ENCODE measurements at regions not wholly inside any gene's neighbourhood (a gene's known extent, or its start where the extent isn't known, plus 50 kb on each side); places are given as distances from the start of the nearest gene placed in this dataset.

GRCh38 chr5:104237586-104237985, 675.0 kb upstream of the NUDT12 start:
- no peak for DNase-seq

- DNase-seq: no peak
These were observed 661.5 kb upstream of the NUDT12 start for GRCh38 chr5:104223885-104224773.

DNA sequence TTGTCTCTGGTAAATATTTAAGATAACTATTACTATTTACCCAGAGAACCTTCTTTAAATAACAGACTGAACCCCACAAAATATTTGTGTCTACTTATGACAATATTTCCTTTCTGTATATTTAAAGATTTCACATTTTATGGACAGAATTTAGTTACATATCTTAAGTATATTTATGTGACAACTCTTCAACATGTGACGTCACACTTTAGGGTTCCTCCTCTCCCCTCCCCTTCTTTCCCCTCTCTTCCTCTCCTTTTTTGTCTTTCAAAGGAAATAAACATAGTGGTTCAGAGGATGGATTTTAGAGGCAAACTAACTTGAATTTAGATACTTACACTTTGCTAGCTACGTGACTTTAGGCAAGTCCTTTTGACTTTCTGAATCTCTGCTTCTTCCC, 655.6 kb upstream of the NUDT12 start:
- DNase-seq: no peak

DNA sequence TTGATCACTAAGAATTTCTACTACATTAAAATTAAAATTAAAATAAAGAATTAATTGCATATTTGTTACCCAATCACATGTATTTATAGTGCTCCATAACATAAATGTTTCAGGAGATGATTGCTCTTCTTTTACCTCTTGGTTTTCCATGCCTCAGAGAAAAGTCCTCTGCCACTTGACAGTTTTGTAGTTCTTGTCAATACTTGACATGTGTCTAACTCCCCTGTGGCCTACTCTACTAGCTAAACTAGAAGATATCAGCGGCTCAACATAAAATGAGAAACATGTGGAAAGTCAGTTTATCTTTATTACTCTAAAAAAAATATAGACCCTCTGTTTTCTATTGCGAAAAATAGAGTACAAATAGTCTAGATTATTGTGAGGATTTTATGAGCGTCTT, 650.6 kb upstream of the NUDT12 start:
- DNase-seq: no peak

DNA sequence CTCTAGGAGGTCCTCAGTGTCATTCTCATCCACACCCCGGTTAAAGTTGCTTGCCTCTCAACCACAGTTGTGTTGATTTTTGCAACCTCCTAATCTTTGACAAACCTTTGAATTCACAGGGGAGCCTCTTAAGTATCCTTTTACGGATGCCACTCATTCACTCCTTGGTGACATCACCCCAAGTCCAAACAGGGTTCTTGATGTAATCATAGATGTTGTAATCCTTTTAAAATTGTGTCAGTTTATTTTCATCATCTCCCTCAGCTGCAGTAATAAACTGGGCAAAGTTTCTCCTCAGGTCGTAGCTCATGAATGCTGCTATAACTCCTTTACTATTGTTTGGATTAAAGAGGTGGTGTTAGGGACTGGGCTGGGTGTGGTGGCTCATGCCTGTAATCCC, 637.2 kb upstream of the NUDT12 start:
- DNase-seq: no peak

DNA sequence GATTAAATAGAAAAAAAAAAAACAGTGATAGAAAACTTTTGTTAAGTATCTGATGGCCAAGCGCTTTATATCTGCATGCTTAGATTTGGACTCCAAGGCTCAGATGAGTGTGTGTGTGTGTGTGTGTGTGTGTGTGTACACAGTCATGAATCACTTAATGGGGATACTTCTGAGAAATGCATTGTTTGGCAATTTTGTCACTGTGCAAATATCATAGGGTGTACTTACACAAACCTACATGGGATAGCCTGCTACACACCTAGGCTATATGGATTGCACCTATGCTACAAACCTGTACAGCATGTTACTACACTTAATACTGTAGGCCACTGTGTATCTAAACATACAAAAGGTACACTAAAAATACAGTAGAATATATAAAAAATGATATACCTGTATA, 635.6 kb upstream of the NUDT12 start:
- DNase-seq: no peak

- no peak for DNase-seq
These were observed 627.3 kb upstream of the NUDT12 start for GRCh38 chr5:104189909-104190308.

GRCh38 chr5:104189031-104189430, 626.4 kb upstream of the NUDT12 start:
- DNase-seq: no peak

DNA sequence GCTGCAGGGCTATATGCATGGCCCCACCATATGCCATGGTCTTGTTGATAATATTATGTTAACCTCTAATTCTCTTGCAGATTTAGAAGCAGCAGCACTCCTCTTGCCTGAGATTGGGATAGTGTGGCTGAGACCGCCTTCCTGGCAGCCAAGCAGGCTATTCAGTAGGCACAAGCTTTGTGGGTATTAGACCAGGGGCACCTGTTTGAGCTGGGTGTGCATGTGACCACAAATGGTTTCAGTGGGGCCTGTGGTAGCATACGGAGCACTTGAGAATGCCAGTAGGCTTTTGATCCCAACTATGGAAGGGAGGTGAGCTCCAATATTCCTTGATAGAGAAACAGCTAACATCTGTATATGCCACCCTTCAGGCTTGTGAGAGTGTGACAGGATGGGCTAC, 625.1 kb upstream of the NUDT12 start:
- DNase-seq: no peak

DNA sequence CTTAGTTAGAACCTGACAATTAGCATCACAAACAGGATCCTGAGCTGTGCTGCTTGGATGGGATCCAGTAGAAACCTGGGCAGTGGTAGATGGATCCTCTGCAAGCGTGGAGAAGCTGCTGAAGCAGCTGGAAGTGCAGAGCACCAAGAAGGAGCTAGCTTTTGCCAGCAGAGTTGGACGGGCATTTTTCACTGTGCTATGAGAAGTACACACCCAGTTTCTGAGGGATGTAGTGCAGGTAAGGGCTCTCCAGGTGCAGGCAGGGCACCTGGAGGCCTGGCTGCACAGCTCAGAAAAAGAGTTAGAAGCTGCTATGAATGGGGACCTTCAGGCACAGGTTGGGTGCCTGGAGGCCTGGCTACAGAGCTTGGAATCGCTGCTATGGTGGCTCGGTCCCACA, 623.9 kb upstream of the NUDT12 start:
- DNase-seq: no peak

DNA sequence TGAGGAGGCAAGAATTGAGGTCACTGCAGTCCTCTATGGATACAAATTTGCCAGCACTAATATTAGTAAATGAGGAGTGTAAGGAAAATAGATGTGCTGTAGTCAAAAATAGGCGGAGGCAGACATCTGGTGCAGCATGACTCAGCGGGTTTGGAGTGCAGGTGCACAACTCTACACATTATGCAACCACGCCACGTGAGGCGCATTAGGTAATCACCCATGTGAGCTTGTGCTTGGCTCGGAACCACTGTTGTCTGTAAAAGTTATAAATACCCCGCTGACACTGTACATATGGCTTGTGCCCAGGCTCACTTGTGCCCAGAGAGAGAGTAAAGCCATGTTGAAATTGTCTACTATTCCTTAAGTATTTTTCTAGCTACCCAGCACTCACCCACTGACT, 623.5 kb upstream of the NUDT12 start:
- no peak for DNase-seq

DNA sequence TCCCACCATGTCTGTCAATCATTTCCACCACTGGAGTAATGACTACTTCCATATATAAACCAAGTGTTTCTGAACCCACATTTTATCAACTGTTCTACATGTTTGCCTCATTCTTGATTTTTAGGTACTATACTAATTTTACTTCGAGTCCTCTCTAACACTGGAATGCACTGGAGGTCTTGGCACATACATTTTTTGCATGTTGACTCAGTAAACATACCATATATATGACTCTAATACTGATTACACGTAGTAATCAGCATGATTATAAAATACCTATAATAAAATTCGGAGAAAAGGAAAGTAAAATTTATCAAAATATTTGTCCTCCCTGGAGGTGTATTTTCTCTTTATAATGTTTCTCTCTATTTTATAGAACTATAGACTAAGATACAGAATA, 621.7 kb upstream of the NUDT12 start:
- no peak for DNase-seq

DNA sequence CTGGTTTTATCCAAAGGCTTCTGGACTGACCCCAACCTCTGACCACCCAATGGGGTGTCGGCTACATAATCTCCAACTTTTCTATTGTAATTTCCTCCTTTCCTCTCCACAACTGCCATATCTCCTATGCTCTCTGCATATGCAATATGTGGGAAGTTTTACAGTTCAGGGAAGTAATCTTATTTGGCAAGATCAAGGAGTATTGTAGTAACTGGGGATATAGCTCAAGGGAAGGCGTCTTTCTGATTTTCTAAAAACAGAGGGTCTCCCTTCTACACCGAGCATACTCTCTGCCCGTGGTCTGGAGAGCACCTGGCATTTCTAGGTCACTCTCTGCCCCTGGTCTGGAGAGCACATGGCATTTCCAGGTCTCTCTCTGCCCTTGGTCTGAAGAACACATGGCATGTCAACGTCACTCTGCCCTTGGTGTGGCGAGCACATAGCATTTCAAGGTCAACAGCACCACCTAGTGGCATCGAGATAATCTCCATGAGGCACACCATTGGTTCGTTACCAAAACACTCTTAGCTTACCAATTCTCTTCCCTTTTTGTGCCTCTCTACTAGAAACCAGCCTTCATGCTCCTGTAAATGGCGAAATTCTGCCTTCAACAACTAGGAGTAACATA, 616.4 kb upstream of the NUDT12 start:
- peak; percentile 13 for DNase-seq

- DNase-seq: no peak
These were observed 615.5 kb upstream of the NUDT12 start for GRCh38 chr5:104178066-104178465.

- DNase-seq: no peak
These were observed 615.1 kb upstream of the NUDT12 start for GRCh38 chr5:104177651-104178050.

DNA sequence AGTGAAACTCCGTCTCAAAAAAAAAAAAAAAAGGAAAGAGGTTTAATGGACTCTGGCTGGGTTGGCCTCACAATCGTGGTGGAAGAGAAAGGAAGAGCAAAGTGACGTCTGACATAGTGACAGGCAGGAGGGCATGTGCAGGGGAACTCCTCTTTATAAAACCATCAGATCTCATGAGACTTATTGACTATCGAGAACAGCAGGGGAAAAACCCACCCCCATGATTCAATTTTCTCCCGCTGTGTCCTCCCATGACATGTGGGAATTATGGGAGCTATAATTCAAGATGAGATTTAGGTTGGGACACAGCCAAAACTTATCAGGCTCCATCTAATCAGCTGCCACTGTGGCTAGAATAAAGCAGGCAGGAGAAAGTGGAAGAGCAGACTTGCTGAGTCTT, 610.4 kb upstream of the NUDT12 start:
- DNase-seq: no peak

- DNase-seq: no peak
These were observed 609.5 kb upstream of the NUDT12 start for GRCh38 chr5:104171958-104172690.

GRCh38 chr5:104170926-104171325, 608.3 kb upstream of the NUDT12 start:
- DNase-seq: no peak

GRCh38 chr5:104146652-104147051, 584.1 kb upstream of the NUDT12 start:
- no peak for DNase-seq

DNA sequence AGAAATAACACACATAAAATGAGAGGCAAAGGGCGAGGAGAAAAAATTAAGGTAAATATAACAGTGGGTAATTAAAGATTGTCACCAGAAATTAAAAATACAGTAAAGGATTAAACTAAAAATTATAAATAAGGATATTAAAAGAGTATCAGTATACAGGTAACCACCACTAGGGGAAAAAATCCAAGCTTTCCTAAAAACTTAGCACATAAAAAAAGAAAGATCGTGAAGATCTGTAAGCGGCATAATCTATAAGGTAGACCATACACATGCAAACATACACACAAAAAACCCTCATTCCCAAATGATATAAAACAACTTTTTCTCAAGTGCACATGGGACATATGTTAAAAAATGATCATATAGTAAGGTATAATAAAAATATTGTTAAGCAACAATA, 577.3 kb upstream of the NUDT12 start:
- DNase-seq: no peak

GRCh38 chr5:104130320-104130719, 567.7 kb upstream of the NUDT12 start:
- no peak for DNase-seq

- DNase-seq: no peak
These were observed 565.8 kb upstream of the NUDT12 start for GRCh38 chr5:104128348-104128747.

GRCh38 chr5:104126980-104127379, 564.4 kb upstream of the NUDT12 start:
- DNase-seq: no peak

GRCh38 chr5:104119529-104119928, 556.9 kb upstream of the NUDT12 start:
- DNase-seq: no peak
